ENCODE measurements at regions not wholly inside any gene's neighbourhood (a gene's known extent, or its start where the extent isn't known, plus 50 kb on each side); places are given as distances from the start of the nearest gene placed in this dataset.

DNA sequence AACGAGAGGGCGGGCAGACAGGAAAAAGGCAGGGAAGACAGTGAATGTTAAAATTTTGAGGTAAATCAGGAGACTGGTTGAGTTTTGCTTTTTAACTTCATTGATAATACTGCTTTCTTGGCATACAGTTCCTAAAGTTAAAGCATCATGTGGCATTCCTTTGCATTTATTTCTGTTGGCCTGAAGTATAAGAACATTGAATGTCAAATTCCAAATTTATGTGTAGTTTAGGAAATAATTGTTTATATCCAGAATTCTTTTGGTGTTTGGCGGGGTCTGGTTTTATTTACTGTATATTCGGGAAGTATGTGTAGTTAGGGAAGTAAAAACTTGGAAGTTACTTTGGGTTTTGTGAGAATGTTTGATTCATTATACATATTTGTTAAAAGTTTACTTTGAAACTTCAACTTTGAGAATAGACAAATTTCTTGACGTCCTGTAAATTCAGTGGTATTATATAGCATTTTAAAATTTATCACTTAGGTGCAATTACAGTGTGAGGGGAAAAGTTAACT lies 83.2 kb downstream of the PTPDC1 start:
- peaks cover 0 to 6% (median 0%) of the 10 kb centered on the region in 3 donors for H3K36me3 ChIP-seq (ENCODE audit: control insufficient read depth in 3 of 3, insufficient read depth in 2 of 3, low read depth in 1 of 3, low read length in 3 of 3)
- H3K27me3 ChIP-seq (ENCODE audit: control insufficient read depth in 3 of 3, insufficient read depth in 3 of 3, low read length in 3 of 3), result no peaks in the 10 kb centered on the region
- peaks cover 0 to 13% (median 5%) of the 10 kb centered on the region in 3 donors for H3K4me1 ChIP-seq (ENCODE audit: control insufficient read depth in 3 of 3, insufficient read depth in 2 of 3, low read depth in 1 of 3, low read length in 2 of 3)
- DNase-seq, result no peak
- H3K4me3 ChIP-seq (ENCODE audit: low read depth in 1 of 3, low read length in 3 of 3), result peak overlapping the region; percentile 53 to 97 (median 90)
- no peak for FAIRE-seq
- H3K27ac ChIP-seq (ENCODE audit: low read depth in 1 of 3, low read length in 2 of 3), result peak overlapping the region; percentile 84 to 100 (median 85)
- 0 to 2% (median 1%) methylated on average over 5 of the region's 5 CpGs for WGBS, 3 donors
- H3K9me3 ChIP-seq (ENCODE audit: control insufficient read depth in 2 of 2, insufficient read depth in 1 of 2, low read depth in 1 of 2, low read length in 1 of 2), result no peaks in the 10 kb centered on the region

DNA sequence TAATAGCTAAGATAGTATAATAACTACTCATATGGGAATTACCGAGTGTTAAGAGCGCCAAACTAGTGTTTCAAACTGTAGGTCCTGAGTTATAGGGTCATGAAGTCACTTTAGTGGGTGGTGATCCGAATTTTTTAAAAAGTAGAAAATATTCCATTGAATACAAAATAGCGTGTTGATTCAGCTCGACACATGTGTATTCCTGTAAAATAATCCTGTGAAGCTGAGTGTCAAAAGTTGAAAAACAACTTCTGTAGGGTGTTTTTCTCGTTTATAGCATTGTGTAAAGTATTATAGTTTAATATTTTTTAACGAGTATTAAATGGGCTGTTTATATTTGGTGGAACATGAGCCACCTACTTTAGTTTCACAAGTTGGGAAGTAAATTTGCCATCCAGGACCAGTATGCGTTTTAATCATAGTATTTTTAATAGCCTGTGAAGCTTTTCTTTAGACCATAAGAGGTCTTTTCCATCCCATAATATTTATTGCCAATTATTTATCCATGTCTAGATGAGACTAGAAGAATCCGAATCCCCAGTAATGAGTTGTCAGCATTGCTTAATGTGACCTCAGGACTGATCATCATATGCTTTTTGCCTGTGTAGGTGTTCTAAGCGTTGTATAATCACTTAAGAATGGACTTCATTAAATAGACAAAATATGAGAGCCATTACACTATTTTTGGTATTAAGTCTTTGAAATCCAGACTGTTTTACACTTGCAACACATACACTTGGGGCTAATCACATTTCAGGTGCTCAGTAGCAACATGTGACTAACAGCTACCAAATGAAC lies 84.1 kb downstream of the PTPDC1 start:
- DNase-seq (peak; percentile 30 to 53), FAIRE-seq (no peak)
- peaks cover 0 to 9% (median under 1%) of the 10 kb centered on the region in 3 donors for H3K36me3 ChIP-seq (ENCODE audit: control insufficient read depth in 3 of 3, insufficient read depth in 2 of 3, low read depth in 1 of 3, low read length in 3 of 3)
- no peaks in the 10 kb centered on the region for H3K9me3 ChIP-seq (ENCODE audit: control insufficient read depth in 2 of 2, insufficient read depth in 1 of 2, low read depth in 1 of 2, low read length in 1 of 2)
- peak overlapping the region in 2 of 3 donors; percentile 11 to 85 for H3K27ac ChIP-seq (ENCODE audit: low read depth in 1 of 3, low read length in 2 of 3)
- H3K4me3 ChIP-seq (ENCODE audit: low read depth in 1 of 3, low read length in 3 of 3), result peak overlapping the region in 2 of 3 donors; percentile 53 to 90
- H3K27me3 ChIP-seq (ENCODE audit: control insufficient read depth in 3 of 3, insufficient read depth in 3 of 3, low read length in 3 of 3), result no peaks in the 10 kb centered on the region
- H3K4me1 ChIP-seq (ENCODE audit: control insufficient read depth in 3 of 3, insufficient read depth in 2 of 3, low read depth in 1 of 3, low read length in 2 of 3), result peaks cover under 1 to 13% (median 10%) of the 10 kb centered on the region in 3 donors
- 3 to 15% (median 4%) methylated on average over 10 of the region's 10 CpGs for WGBS, 3 donors

DNA sequence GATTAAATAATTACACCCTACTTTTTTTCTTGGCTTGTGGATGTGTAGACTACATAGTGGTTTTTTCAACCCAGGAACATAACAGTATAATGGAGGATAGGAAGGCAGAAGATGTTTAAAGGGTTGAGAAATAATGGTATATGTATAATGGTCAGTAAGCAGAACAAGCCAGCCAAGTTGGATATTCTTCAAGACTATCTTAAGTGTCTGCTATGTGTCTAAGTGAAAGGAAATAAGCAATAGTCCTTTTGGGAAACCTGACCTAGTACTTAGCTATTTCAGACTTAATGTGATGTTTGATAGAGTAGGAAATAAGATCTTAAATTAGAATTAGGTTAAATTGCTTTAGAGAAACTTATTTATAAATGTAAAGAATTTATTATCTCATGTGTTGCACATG lies 85.7 kb downstream of the PTPDC1 start:
- FAIRE-seq (no peak), DNase-seq (no peak)
- Histone ChIP-seq H3K9me3 (ENCODE audit: control insufficient read depth in 2 of 2, insufficient read depth in 1 of 2, low read depth in 1 of 2, low read length in 1 of 2) (no peaks in the 10 kb centered on the region), H3K27ac (ENCODE audit: low read depth in 1 of 3, low read length in 2 of 3) (no peak overlapping the region), H3K4me1 (ENCODE audit: control insufficient read depth in 3 of 3, insufficient read depth in 2 of 3, low read depth in 1 of 3, low read length in 2 of 3) (peaks cover 4 to 22% (median 13%) of the 10 kb centered on the region in 3 donors), H3K4me3 (ENCODE audit: low read depth in 1 of 3, low read length in 3 of 3) (no peak overlapping the region), H3K36me3 (ENCODE audit: control insufficient read depth in 3 of 3, insufficient read depth in 2 of 3, low read depth in 1 of 3, low read length in 3 of 3) (peaks cover 0 to 11% (median 4%) of the 10 kb centered on the region in 3 donors), H3K27me3 (ENCODE audit: control insufficient read depth in 3 of 3, insufficient read depth in 3 of 3, low read length in 3 of 3) (no peaks in the 10 kb centered on the region)

DNA sequence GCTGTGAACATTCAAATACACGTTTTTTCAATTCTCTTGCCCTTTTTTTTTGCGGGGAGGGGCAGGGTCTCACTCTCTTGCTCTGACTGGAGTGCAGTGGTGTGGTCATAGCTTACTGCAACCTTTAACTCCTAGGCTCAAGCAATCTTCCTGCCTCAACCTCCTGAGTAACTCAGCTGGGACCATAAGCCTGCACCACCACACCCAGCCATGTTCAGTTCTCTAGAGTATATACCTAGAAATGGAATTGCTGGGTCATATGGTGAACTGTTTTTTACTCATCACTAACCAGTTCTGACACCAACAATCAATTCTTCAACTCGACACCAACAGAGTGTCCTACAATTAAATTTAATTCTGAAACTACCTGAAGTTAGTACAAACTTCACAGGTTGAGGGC lies 85.5 kb upstream of the ZNF169 start:
- no peaks in the 10 kb centered on the region for H3K27me3 ChIP-seq (ENCODE audit: control insufficient read depth in 3 of 3, insufficient read depth in 3 of 3, low read length in 3 of 3)
- peaks cover 12 to 16% (median 12%) of the 10 kb centered on the region in 3 donors for H3K36me3 ChIP-seq (ENCODE audit: control insufficient read depth in 3 of 3, insufficient read depth in 2 of 3, low read depth in 1 of 3, low read length in 3 of 3)
- peaks cover 4 to 26% (median 10%) of the 10 kb centered on the region in 3 donors for H3K4me1 ChIP-seq (ENCODE audit: control insufficient read depth in 3 of 3, insufficient read depth in 2 of 3, low read depth in 1 of 3, low read length in 2 of 3)
- FAIRE-seq (no peak), DNase-seq (no peak)
- H3K4me3 ChIP-seq (ENCODE audit: low read depth in 1 of 3, low read length in 3 of 3), result no peak overlapping the region
- 42 to 55% (median 55%) methylated on average over 3 of the region's 3 CpGs for WGBS, 3 donors
- no peak overlapping the region for H3K27ac ChIP-seq (ENCODE audit: low read depth in 1 of 3, low read length in 2 of 3)
- H3K9me3 ChIP-seq (ENCODE audit: control insufficient read depth in 2 of 2, insufficient read depth in 1 of 2, low read depth in 1 of 2, low read length in 1 of 2), result no peaks in the 10 kb centered on the region

DNA sequence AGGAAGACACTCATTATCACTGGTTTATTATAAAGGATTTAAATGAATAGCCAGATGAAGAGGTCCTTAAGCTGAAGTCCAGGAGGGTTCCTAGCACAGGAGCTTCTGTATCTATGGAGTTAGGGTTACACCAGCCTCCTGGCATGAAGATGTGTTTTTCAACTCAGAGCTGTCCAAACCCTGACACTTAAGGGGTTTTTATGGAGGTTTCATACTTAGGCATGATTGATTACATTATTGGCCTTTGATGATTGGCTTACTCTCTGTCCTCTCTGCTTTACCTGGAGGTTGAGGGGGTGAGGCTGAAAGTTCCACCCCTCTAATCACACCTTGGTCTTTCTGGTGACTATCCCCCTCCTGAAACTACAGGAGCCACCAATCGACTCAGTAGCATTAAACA lies 84.9 kb upstream of the ZNF169 start:
- 43 to 63% (median 52%) methylated on average over 1 of the region's 1 CpG for WGBS, 3 donors
- Histone ChIP-seq H3K4me3 (ENCODE audit: low read depth in 1 of 3, low read length in 3 of 3) (no peak overlapping the region), H3K36me3 (ENCODE audit: control insufficient read depth in 3 of 3, insufficient read depth in 2 of 3, low read depth in 1 of 3, low read length in 3 of 3) (peaks cover 12 to 16% (median 12%) of the 10 kb centered on the region in 3 donors), H3K4me1 (ENCODE audit: control insufficient read depth in 3 of 3, insufficient read depth in 2 of 3, low read depth in 1 of 3, low read length in 2 of 3) (peaks cover 4 to 30% (median 7%) of the 10 kb centered on the region in 3 donors), H3K9me3 (ENCODE audit: control insufficient read depth in 2 of 2, insufficient read depth in 1 of 2, low read depth in 1 of 2, low read length in 1 of 2) (no peaks in the 10 kb centered on the region), H3K27me3 (ENCODE audit: control insufficient read depth in 3 of 3, insufficient read depth in 3 of 3, low read length in 3 of 3) (no peaks in the 10 kb centered on the region), H3K27ac (ENCODE audit: low read depth in 1 of 3, low read length in 2 of 3) (peak overlapping the region in 1 of 3 donors; percentile 29)
- DNase-seq (no peak), FAIRE-seq (no peak)

DNA sequence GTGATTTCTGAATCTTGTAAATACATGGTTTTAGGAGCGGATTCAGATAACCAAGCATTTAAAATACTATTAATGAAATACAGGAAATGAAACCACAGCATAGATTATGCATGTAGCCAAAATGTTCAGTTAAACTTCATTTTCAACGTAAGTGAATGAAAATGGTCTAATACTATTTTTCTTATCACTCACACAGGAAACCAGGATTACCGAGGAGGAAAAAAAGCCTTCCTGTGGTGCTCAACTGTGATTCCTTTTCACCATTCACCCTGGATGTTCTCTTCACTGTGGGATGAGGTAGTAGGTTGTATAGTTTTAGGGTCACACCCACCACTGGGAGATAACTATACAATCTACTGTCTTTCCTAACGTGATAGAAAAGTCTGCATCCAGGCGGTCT lies 83.4 kb upstream of the ZNF169 start:
- H3K27ac ChIP-seq (ENCODE audit: low read depth in 1 of 3, low read length in 2 of 3), result no peak overlapping the region
- no peaks in the 10 kb centered on the region for H3K9me3 ChIP-seq (ENCODE audit: control insufficient read depth in 2 of 2, insufficient read depth in 1 of 2, low read depth in 1 of 2, low read length in 1 of 2)
- no peak overlapping the region for H3K4me3 ChIP-seq (ENCODE audit: low read depth in 1 of 3, low read length in 3 of 3)
- peaks cover 12 to 16% (median 12%) of the 10 kb centered on the region in 3 donors for H3K36me3 ChIP-seq (ENCODE audit: control insufficient read depth in 3 of 3, insufficient read depth in 2 of 3, low read depth in 1 of 3, low read length in 3 of 3)
- H3K27me3 ChIP-seq (ENCODE audit: control insufficient read depth in 3 of 3, insufficient read depth in 3 of 3, low read length in 3 of 3), result no peaks in the 10 kb centered on the region
- 23 to 42% (median 36%) methylated on average over 5 of the region's 5 CpGs for WGBS, 3 donors
- peaks cover 4 to 31% (median 7%) of the 10 kb centered on the region in 3 donors for H3K4me1 ChIP-seq (ENCODE audit: control insufficient read depth in 3 of 3, insufficient read depth in 2 of 3, low read depth in 1 of 3, low read length in 2 of 3)
- DNase-seq (no peak), FAIRE-seq (no peak)

DNA sequence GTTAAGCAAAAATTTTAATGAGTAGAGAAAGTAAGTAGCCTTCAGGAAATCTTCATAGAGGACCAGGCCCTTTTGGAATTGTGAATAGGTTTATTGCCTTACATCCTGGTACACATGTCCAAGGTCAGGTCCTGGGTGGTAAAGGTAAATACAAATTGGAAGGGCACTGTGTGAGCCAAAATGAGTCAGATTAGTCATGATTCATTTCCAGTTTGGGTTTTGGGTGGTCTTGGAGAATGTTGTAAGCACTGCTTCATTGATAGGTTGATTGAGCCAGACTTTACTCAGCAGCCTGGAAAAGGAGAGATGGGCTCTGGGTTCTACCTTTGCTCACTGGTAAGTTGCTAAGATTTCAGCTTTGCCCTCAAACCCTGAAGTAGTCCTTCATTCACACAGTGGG lies 82.5 kb upstream of the ZNF169 start:
- Histone ChIP-seq H3K9me3 (ENCODE audit: control insufficient read depth in 2 of 2, insufficient read depth in 1 of 2, low read depth in 1 of 2, low read length in 1 of 2) (no peaks in the 10 kb centered on the region), H3K27ac (ENCODE audit: low read depth in 1 of 3, low read length in 2 of 3) (no peak overlapping the region), H3K4me1 (ENCODE audit: control insufficient read depth in 3 of 3, insufficient read depth in 2 of 3, low read depth in 1 of 3, low read length in 2 of 3) (peaks cover 4 to 29% (median 5%) of the 10 kb centered on the region in 3 donors), H3K27me3 (ENCODE audit: control insufficient read depth in 3 of 3, insufficient read depth in 3 of 3, low read length in 3 of 3) (no peaks in the 10 kb centered on the region), H3K36me3 (ENCODE audit: control insufficient read depth in 3 of 3, insufficient read depth in 2 of 3, low read depth in 1 of 3, low read length in 3 of 3) (peaks cover 12 to 15% (median 12%) of the 10 kb centered on the region in 3 donors), H3K4me3 (ENCODE audit: low read depth in 1 of 3, low read length in 3 of 3) (no peak overlapping the region)
- no peak for FAIRE-seq
- DNase-seq, result peak in 1 of 2 donors; percentile 54

DNA sequence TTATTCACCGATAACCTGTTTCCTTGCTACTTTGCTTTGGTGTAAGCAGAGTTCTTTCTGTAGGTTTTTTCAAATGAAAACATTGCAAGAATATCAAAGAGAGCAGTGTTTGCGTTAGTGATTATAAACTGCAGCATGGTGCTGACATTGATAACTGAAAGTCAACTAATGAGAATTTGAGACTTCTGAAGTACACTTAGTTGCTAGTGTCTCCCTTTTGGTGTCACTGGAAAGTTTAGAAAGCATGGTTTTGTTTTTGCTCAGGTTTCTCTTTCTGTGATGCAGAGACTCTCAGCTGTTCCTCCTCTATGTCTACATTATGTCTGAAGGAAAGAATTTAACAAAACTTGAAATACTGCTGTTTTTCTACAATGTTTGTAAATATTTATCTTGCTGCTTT lies 80.2 kb upstream of the ZNF169 start:
- peaks cover 8 to 14% (median 12%) of the 10 kb centered on the region in 3 donors for H3K36me3 ChIP-seq (ENCODE audit: control insufficient read depth in 3 of 3, insufficient read depth in 2 of 3, low read depth in 1 of 3, low read length in 3 of 3)
- DNase-seq, result no peak

More for the DNA sequence above, 80.2 kb upstream of the ZNF169 start:
- H3K27ac ChIP-seq (ENCODE audit: low read depth in 1 of 3, low read length in 2 of 3), result no peak overlapping the region
- FAIRE-seq, result no peak
- no peaks in the 10 kb centered on the region for H3K9me3 ChIP-seq (ENCODE audit: control insufficient read depth in 2 of 2, insufficient read depth in 1 of 2, low read depth in 1 of 2, low read length in 1 of 2)
- no peak overlapping the region for H3K4me3 ChIP-seq (ENCODE audit: low read depth in 1 of 3, low read length in 3 of 3)
- WGBS, 3 donors, result 71 to 75% (median 73%) methylated on average over 2 of the region's 2 CpGs
- peaks cover 2 to 19% (median 5%) of the 10 kb centered on the region in 3 donors for H3K4me1 ChIP-seq (ENCODE audit: control insufficient read depth in 3 of 3, insufficient read depth in 2 of 3, low read depth in 1 of 3, low read length in 2 of 3)
- no peaks in the 10 kb centered on the region for H3K27me3 ChIP-seq (ENCODE audit: control insufficient read depth in 3 of 3, insufficient read depth in 3 of 3, low read length in 3 of 3)

Data from small intestine (tissue), 7 donors.